Left lung (tissue), 4 donors: ENCODE measurements at regions not wholly inside any gene's neighbourhood (a gene's known extent, or its start where the extent isn't known, plus 50 kb on each side); places are given as distances from the start of the nearest gene placed in this dataset.

Source experiments
- ATAC-seq: fragments of 200-7000 bp; cut with Tn5 transposase; one replicate; pipeline ENCODE4 v1.9.1; 2020; ENCODE audit warnings: moderate library complexity
- DNase-seq, 4 donors: peaks; one replicate each; pipeline ENCODE4 v3.0.0-alpha.2; 2013 to 2020
- H3K27ac ChIP-seq, 2 donors: fragments of 200-600 bp; sonication (generic) in 1 of 2; one replicate each; pipeline versions ENCODE4 v1.5.0 to v1.8.0; 2020 to 2021
- H3K27me3 ChIP-seq, 2 donors: fragments of 200-600 bp; sonication (generic) in 1 of 2; one replicate each; pipeline versions ENCODE4 v1.5.0 to v1.8.0; 2020 to 2021
- H3K36me3 ChIP-seq, 2 donors: fragments of 200-600 bp; sonication (generic) in 1 of 2; one replicate each; pipeline versions ENCODE4 v1.5.0 to v1.8.0; 2020 to 2021
- H3K4me1 ChIP-seq, 2 donors: fragments of 200-600 bp; one replicate each; pipeline ENCODE4 v1.8.0; 2021
- H3K4me3 ChIP-seq, 2 donors: fragments of 200-600 bp; sonication (generic) in 1 of 2; one replicate each; pipeline versions ENCODE4 v1.5.0 to v1.8.0; 2020 to 2021; ENCODE audit warnings: mild to moderate bottlenecking in 1 of 2
- H3K9me3 ChIP-seq, 2 donors: fragments of 200-600 bp; sonication (generic) in 1 of 2; one replicate each; pipeline versions ENCODE4 v1.5.0 to v1.8.0; 2020 to 2021
- CTCF ChIP-seq, 2 donors: fragments of 200-600 bp; sonication (generic) in 1 of 2; IDR thresholded peaks; one replicate each; pipeline versions ENCODE4 v1.5.0 to v1.8.0; 2021; ENCODE audit warnings: antibody characterized with exemption in 2 of 2
- intact Hi-C, 2 donors: fragments of 100-400 bp; cut with DNase I; formaldehyde crosslinking; loops; one replicate each; pipeline versions ENCODE4 v1.11.2 to v1.14.2; 2022
- donor health status: DM: no; HTN: yes; CAD: no.
- donor health status: DM: no; HTN: no; CAD: no.

DNA sequence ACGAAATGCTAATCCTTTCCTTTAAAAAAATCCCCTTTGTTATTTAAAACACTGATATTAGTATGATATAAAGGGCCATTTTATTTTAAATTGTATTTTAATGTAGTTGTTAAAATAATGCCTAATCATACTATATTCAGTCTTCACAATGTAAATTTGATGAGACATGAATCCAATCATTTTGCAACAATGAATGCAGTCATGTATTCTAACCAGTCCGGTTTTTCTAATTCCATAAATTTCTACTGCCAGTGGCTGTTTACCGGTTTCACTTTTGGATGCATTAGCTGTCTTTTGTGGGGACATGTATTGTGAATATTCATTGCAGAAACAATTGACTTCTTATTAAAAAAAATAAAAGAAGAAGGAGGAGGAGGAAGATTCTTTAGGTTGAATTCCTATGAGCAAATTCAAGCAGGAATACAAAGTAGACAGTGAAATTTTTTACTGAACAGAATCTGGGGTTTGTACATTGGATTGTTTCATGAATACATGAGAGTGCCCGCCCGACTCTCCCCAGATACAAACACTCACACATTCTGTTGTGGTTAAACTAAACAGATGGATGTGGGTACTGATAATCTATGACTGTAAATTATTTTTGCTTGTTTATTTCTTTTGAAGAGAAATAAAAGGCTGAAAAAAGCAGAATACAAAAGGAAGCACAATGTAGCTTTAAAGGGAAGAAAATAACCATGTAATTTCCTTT, 624.8 kb upstream of the PTBP2 start:
- DNase-seq: no peak
- H3K36me3 ChIP-seq: no peaks in the 10 kb centered on the region
- TF ChIP-seq CTCF (IDR thresholded peaks at IDR 0.05): no peak
- no peaks in the 10 kb centered on the region for H3K4me1 ChIP-seq
- H3K27ac ChIP-seq: no peak overlapping the region
- intact Hi-C loops: no loop called here
- no peaks in the 10 kb centered on the region for H3K9me3 ChIP-seq
- ATAC-seq: no peak
- H3K27me3 ChIP-seq: no peaks in the 10 kb centered on the region
- H3K4me3 ChIP-seq: no peak overlapping the region

DNA sequence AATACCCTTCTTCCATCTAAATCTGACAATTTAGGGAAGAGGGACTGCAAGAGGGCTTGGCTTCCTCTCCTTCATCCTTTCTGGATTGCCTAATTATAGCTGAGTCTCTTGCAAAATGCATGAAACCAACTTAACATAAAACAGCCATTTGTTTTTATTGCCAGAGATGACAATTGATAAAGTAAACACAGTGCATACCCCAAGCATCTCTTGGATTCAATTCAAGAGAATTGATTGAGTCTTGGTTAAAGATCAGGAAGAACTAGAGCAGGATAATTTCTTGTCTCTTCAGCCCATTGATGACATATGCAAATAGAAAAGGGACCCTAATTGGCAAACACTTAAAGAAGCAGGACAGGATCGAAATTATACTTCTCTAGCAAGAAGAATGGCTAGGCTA, 617.1 kb upstream of the PTBP2 start:
- no peak overlapping the region for H3K27ac ChIP-seq
- no peak for ATAC-seq

DNA sequence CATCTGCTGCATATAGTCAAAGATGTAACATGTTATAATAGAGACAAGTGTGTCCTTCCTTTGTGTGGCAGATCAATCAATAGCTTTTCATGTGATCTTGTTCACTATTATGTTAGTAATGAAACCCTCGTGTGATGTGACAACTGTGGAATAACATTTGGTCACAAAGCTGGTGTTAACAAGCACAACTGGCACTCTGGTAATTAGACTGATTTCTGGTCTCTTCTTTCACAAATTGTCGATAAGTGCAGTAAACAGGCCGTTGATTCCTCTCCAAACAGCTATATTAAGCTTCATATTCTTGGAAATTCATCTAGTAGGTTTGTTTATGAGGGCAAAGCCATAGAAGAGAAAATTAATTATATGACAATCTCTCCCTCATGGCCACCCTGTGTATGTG, 616.7 kb upstream of the PTBP2 start:
- H3K4me3 ChIP-seq: no peak overlapping the region
- no peaks in the 10 kb centered on the region for H3K4me1 ChIP-seq
- intact Hi-C loops: no loop called here
- no peak overlapping the region for H3K27ac ChIP-seq
- H3K36me3 ChIP-seq: no peaks in the 10 kb centered on the region
- DNase-seq (no peak), ATAC-seq (no peak)
- H3K9me3 ChIP-seq: peaks cover 0 to 3% of the 10 kb centered on the region in 2 donors
- no peak for TF ChIP-seq CTCF (IDR thresholded peaks at IDR 0.05)
- no peaks in the 10 kb centered on the region for H3K27me3 ChIP-seq

More for the DNA sequence above, 617.1 kb upstream of the PTBP2 start:
- Histone ChIP-seq H3K4me3 (no peak overlapping the region), H3K27me3 (no peaks in the 10 kb centered on the region), H3K4me1 (no peaks in the 10 kb centered on the region), H3K36me3 (no peaks in the 10 kb centered on the region), H3K9me3 (peaks cover 0 to 3% of the 10 kb centered on the region in 2 donors)
- intact Hi-C loops: no loop called here
- TF ChIP-seq CTCF (IDR thresholded peaks at IDR 0.05): no peak
- DNase-seq: no peak

GRCh38 chr1:96116731-96117130, 604.9 kb upstream of the PTBP2 start:
- H3K27me3 ChIP-seq: no peaks in the 10 kb centered on the region
- no peaks in the 10 kb centered on the region for H3K9me3 ChIP-seq
- no peak overlapping the region for H3K4me3 ChIP-seq
- intact Hi-C loops: no loop called here
- H3K36me3 ChIP-seq: no peaks in the 10 kb centered on the region
- no peak overlapping the region for H3K27ac ChIP-seq
- ATAC-seq (no peak), DNase-seq (no peak)
- no peak for TF ChIP-seq CTCF (IDR thresholded peaks at IDR 0.05)
- H3K4me1 ChIP-seq: no peaks in the 10 kb centered on the region

DNA sequence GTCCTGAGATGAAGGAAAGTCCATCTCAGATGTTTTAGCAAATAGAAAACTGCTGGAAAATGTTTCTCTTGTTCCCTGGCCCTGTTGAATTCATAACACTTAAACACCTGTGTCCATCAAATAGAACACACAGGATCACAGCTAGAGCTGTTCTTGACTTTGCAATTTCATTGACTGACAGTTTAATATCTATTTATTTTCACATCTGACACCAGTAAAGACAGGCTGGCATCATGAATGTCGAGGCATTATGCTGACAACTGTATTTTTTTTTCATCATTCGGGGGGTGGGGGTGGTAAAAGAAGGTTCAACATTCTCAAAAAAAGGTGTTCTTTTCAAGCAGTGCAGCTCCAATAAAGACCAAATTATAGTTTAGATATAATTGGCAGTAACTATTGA, 591.2 kb upstream of the PTBP2 start:
- H3K36me3 ChIP-seq: no peaks in the 10 kb centered on the region
- H3K27ac ChIP-seq: no peak overlapping the region
- no peaks in the 10 kb centered on the region for H3K4me1 ChIP-seq
- DNase-seq (no peak), ATAC-seq (no peak)
- no peaks in the 10 kb centered on the region for H3K27me3 ChIP-seq
- TF ChIP-seq CTCF (IDR thresholded peaks at IDR 0.05): no peak
- H3K9me3 ChIP-seq: no peaks in the 10 kb centered on the region
- H3K4me3 ChIP-seq: no peak overlapping the region
- intact Hi-C loops: no loop called here
